RWPE1 (cell line): ENCODE measurements at regions not wholly inside any gene's neighbourhood (a gene's known extent, or its start where the extent isn't known, plus 50 kb on each side); places are given as distances from the start of the nearest gene placed in this dataset.

Source experiments
- CTCF ChIA-PET: fragments of 350-600 bp; sonication (Branson Sonifier 250); formaldehyde crosslinking; extraction: SDS; loops from one replicate; lab custom pipeline; 2021; lab: Yijun Ruan, JAX
- POLR2A ChIA-PET: fragments of 400-600 bp; formaldehyde crosslinking; extraction: SDS; loops from one replicate; lab custom pipeline; 2020; ENCODE audit warnings: antibody characterized with exemption; ENCODE audit not compliant: low non-redundant PET; lab: Yijun Ruan, JAX
- DNase-seq: peaks from one replicate; pipeline ENCODE4 v3.0.0; 2012; ENCODE audit warnings: low spot score
- H3K27ac ChIP-seq: fragments of 450-650 bp; 2 replicates; pipeline ENCODE4 v1.5.1; 2017
- CTCF ChIP-seq: fragments of 450-650 bp; conservative IDR thresholded peaks from 2 replicates; pipeline ENCODE4 v1.5.1; 2017; ENCODE audit warnings: low read depth, mild to moderate bottlenecking

GRCh38 chr14:82694820-82695219 is 1161.2 kb upstream of the SEL1L start:
- ChIA-PET CTCF (no interaction called here), POLR2A (no interaction called here)
- H3K27ac ChIP-seq, result no peak overlapping the region
- TF ChIP-seq CTCF, result no peak
- DNase-seq, result peak; percentile 18

GRCh38 chr14:82704218-82704617 is 1170.6 kb upstream of the SEL1L start:
- TF ChIP-seq CTCF, result no peak
- ChIA-PET CTCF (no interaction called here), POLR2A (no interaction called here)
- no peak for DNase-seq
- H3K27ac ChIP-seq, result no peak overlapping the region

- DNase-seq, result peak; percentile 34
- ChIA-PET CTCF (interaction anchor here (0.6 to 0.7 kb wide), 3 partner anchors 205 to 883 kb away, joined by 3 read pairs; no protein-coding TSS in a partner anchor), POLR2A (no interaction called here)
- H3K27ac ChIP-seq, result no peak overlapping the region
- TF ChIP-seq CTCF, result peak; percentile 78
Measured at GRCh38 chr14:82710267-82710841, 1176.7 kb upstream of the SEL1L start.

GRCh38 chr14:82719617-82720016 is 1186.0 kb upstream of the SEL1L start:
- TF ChIP-seq CTCF, result no peak
- no peak for DNase-seq
- no peak overlapping the region for H3K27ac ChIP-seq
- ChIA-PET CTCF (no interaction called here), POLR2A (no interaction called here)

- CTCF ChIA-PET, result interaction anchor here (0.6 kb wide), 2 partner anchors 95 to 580 kb away, joined by 3 to 5 read pairs; no protein-coding TSS in a partner anchor
Measured at GRCh38 chr14:82720431-82720830, 1186.8 kb upstream of the SEL1L start.

GRCh38 chr14:82720946-82721345 is 1187.3 kb upstream of the SEL1L start:
- CTCF ChIA-PET, result interaction anchor here (0.6 to 0.7 kb wide), 2 partner anchors 95 to 359 kb away, joined by 3 read pairs; no protein-coding TSS in a partner anchor
- H3K27ac ChIP-seq, result no peak overlapping the region
- no peak for TF ChIP-seq CTCF
- POLR2A ChIA-PET, result no interaction called here
- DNase-seq, result no peak

More at GRCh38 chr14:82720431-82720830, 1186.8 kb upstream of the SEL1L start:
- no peak overlapping the region for H3K27ac ChIP-seq
- no peak for TF ChIP-seq CTCF
- POLR2A ChIA-PET, result no interaction called here
- DNase-seq, result no peak
